ENCODE measurements at regions not wholly inside any gene's neighbourhood (a gene's known extent, or its start where the extent isn't known, plus 50 kb on each side); places are given as distances from the start of the nearest gene placed in this dataset.
"Not testable (repeated sequence)": the region's sequence is repeated elsewhere in the genome, so short reads cannot be mapped to it uniquely, and the experiment has no call there.

- Histone ChIP-seq H3K4me1 (no peaks in the 10 kb centered on the region), H3K9me3 (no peaks in the 10 kb centered on the region), H3K27ac (no peak overlapping the region), H3K4me3 (no peak overlapping the region), H3K36me3 (ENCODE audit: low read depth, missing control alignments) (no peaks in the 10 kb centered on the region), H3K27me3 (no peaks in the 10 kb centered on the region)
- TF ChIP-seq POLR2A (IDR thresholded peaks at IDR 0.05) (no peak), CTCF (IDR thresholded peaks at IDR 0.05) (no peak)
- 67 to 85% methylated on average over 1 of the region's 1 CpG for WGBS, 2 donors
- intact Hi-C loops (cut with DNase I; ENCODE audit: low total_unique reads) = no loop called here
- DNase-seq = no peak
Observed at GRCh38 chr5:7146886-7147285, 249.1 kb upstream of the ADCY2 start.

- Histone ChIP-seq H3K9me3 (no peaks in the 10 kb centered on the region), H3K27me3 (no peaks in the 10 kb centered on the region), H3K4me1 (no peaks in the 10 kb centered on the region), H3K27ac (no peak overlapping the region), H3K4me3 (no peak overlapping the region), H3K36me3 (ENCODE audit: low read depth, missing control alignments) (no peaks in the 10 kb centered on the region)
- intact Hi-C loops (cut with DNase I; ENCODE audit: low total_unique reads) = no loop called here
- no peak for DNase-seq
- no peak for TF ChIP-seq CTCF (IDR thresholded peaks at IDR 0.05)
- TF ChIP-seq POLR2A (IDR thresholded peaks at IDR 0.05) = no peak
Observed at GRCh38 chr5:7157083-7157482, 238.9 kb upstream of the ADCY2 start.

- 80 to 84% methylated on average over 4 of the region's 4 CpGs for WGBS, 2 donors
- TF ChIP-seq POLR2A (IDR thresholded peaks at IDR 0.05) (no peak), CTCF (IDR thresholded peaks at IDR 0.05) (no peak)
- no peak for DNase-seq
- no peak overlapping the region for H3K4me3 ChIP-seq
- no peaks in the 10 kb centered on the region for H3K27me3 ChIP-seq
- no peak overlapping the region for H3K27ac ChIP-seq
- intact Hi-C loops (cut with DNase I; ENCODE audit: low total_unique reads) = no loop called here
- no peaks in the 10 kb centered on the region for H3K36me3 ChIP-seq (ENCODE audit: low read depth, missing control alignments)
- H3K9me3 ChIP-seq = no peaks in the 10 kb centered on the region
- H3K4me1 ChIP-seq = no peaks in the 10 kb centered on the region
Observed at GRCh38 chr5:7169240-7169878, 226.6 kb upstream of the ADCY2 start.

- H3K36me3 ChIP-seq (ENCODE audit: low read depth, missing control alignments); H3K27me3 ChIP-seq; intact Hi-C loops (cut with DNase I; ENCODE audit: low total_unique reads); DNase-seq; H3K9me3 ChIP-seq; H3K4me1 ChIP-seq; H3K27ac ChIP-seq; H3K4me3 ChIP-seq: not testable (repeated sequence)
- WGBS, 2 donors = 57 to 74% methylated on average over 16 of the region's 16 CpGs
Observed at GRCh38 chr5:7170785-7171184, 225.2 kb upstream of the ADCY2 start.

GRCh38 chr5:7179364-7179763 lies 216.6 kb upstream of the ADCY2 start:
- no peak overlapping the region for H3K27ac ChIP-seq

More at GRCh38 chr5:7179364-7179763, 216.6 kb upstream of the ADCY2 start:
- TF ChIP-seq CTCF (IDR thresholded peaks at IDR 0.05) (no peak), POLR2A (IDR thresholded peaks at IDR 0.05) (no peak)
- Histone ChIP-seq H3K36me3 (ENCODE audit: low read depth, missing control alignments) (no peaks in the 10 kb centered on the region), H3K27me3 (no peaks in the 10 kb centered on the region), H3K4me1 (no peaks in the 10 kb centered on the region), H3K4me3 (no peak overlapping the region), H3K9me3 (no peaks in the 10 kb centered on the region)
- no peak for DNase-seq
- intact Hi-C loops (cut with DNase I; ENCODE audit: low total_unique reads) = no loop called here
- 76 to 79% methylated on average over 3 of the region's 3 CpGs for WGBS, 2 donors
